ENCODE measurements at regions not wholly inside any gene's neighbourhood (a gene's known extent, or its start where the extent isn't known, plus 50 kb on each side); places are given as distances from the start of the nearest gene placed in this dataset.

GRCh38 chr20:48102076-48102787 is 317.0 kb upstream of the SULF2 start:
- no peak for TF ChIP-seq CTCF (IDR thresholded peaks at IDR 0.05)
- Histone ChIP-seq H3K4me1 (no peaks in the 10 kb centered on the region), H3K27me3 (ENCODE audit: insufficient read depth in 3 of 3, low read length in 2 of 3) (peaks cover 0 to 2% (median 0%) of the 10 kb centered on the region in 3 donors), H3K4me3 (no peak overlapping the region), H3K9me3 (no peaks in the 10 kb centered on the region), H3K36me3 (ENCODE audit: insufficient read depth in 1 of 2, low read depth in 1 of 2) (no peaks in the 10 kb centered on the region), H3K27ac (no peak overlapping the region)
- intact Hi-C loops (cut with DNase I) = no loop called here
- 83 to 88% (median 88%) methylated on average over 11 of the region's 11 CpGs for WGBS, 3 donors
- ATAC-seq (no peak), DNase-seq (no peak)

GRCh38 chr20:48100483-48100882 is 315.2 kb upstream of the SULF2 start:
- no peak for DNase-seq
- Histone ChIP-seq H3K27me3 (ENCODE audit: insufficient read depth in 3 of 3, low read length in 2 of 3) (peaks cover 0 to 2% (median 0%) of the 10 kb centered on the region in 3 donors), H3K27ac (no peak overlapping the region), H3K4me3 (no peak overlapping the region), H3K4me1 (no peaks in the 10 kb centered on the region), H3K9me3 (no peaks in the 10 kb centered on the region), H3K36me3 (ENCODE audit: insufficient read depth in 1 of 2, low read depth in 1 of 2) (no peaks in the 10 kb centered on the region)
- intact Hi-C loops (cut with DNase I) = no loop called here
- no peak for TF ChIP-seq CTCF (IDR thresholded peaks at IDR 0.05)
- 79 to 88% (median 81%) methylated on average over 3 of the region's 3 CpGs for WGBS, 3 donors
- no peak for ATAC-seq

GRCh38 chr20:48098866-48099265 is 313.6 kb upstream of the SULF2 start:
- ATAC-seq (no peak), DNase-seq (no peak)
- Histone ChIP-seq H3K9me3 (no peaks in the 10 kb centered on the region), H3K27ac (no peak overlapping the region), H3K4me1 (no peaks in the 10 kb centered on the region), H3K36me3 (ENCODE audit: insufficient read depth in 1 of 2, low read depth in 1 of 2) (no peaks in the 10 kb centered on the region), H3K27me3 (ENCODE audit: insufficient read depth in 3 of 3, low read length in 2 of 3) (peaks cover 0 to 2% (median 0%) of the 10 kb centered on the region in 3 donors), H3K4me3 (no peak overlapping the region)
- 64 to 79% (median 73%) methylated on average over 4 of the region's 4 CpGs for WGBS, 3 donors
- no peak for TF ChIP-seq CTCF (IDR thresholded peaks at IDR 0.05)
- intact Hi-C loops (cut with DNase I) = no loop called here

GRCh38 chr20:48098099-48098498 is 312.8 kb upstream of the SULF2 start:
- no peak for DNase-seq
- intact Hi-C loops (cut with DNase I) = no loop called here
- Histone ChIP-seq H3K4me3 (no peak overlapping the region), H3K9me3 (no peaks in the 10 kb centered on the region), H3K36me3 (ENCODE audit: insufficient read depth in 1 of 2, low read depth in 1 of 2) (no peaks in the 10 kb centered on the region), H3K27me3 (ENCODE audit: insufficient read depth in 3 of 3, low read length in 2 of 3) (peaks cover 0 to 2% (median 0%) of the 10 kb centered on the region in 3 donors), H3K27ac (no peak overlapping the region), H3K4me1 (no peaks in the 10 kb centered on the region)
- no peak for ATAC-seq
- 90 to 96% (median 94%) methylated on average over 2 of the region's 2 CpGs for WGBS, 3 donors
- no peak for TF ChIP-seq CTCF (IDR thresholded peaks at IDR 0.05)
